COLO668 (cell line): ENCODE measurements at regions not wholly inside any gene's neighbourhood (a gene's known extent, or its start where the extent isn't known, plus 50 kb on each side); places are given as distances from the start of the nearest gene placed in this dataset.
"Not testable (repeated sequence)": the region's sequence is repeated elsewhere in the genome, so short reads cannot be mapped to it uniquely, and the experiment has no call there.

Experiments
- DNase-seq: peaks from one replicate; lab custom pipeline; 2025; ENCODE audit not compliant: unreplicated experiment; lab: John Stamatoyannopoulos, UW

GRCh38 chr6:86087954-86088353 is 445.3 kb upstream of the SYNCRIP start:
- no peak for DNase-seq

- no peak for DNase-seq
Measured at GRCh38 chr6:86079938-86080337, 437.3 kb upstream of the SYNCRIP start.

- DNase-seq = no peak
Measured at GRCh38 chr6:86070151-86070550, 427.5 kb upstream of the SYNCRIP start.

GRCh38 chr6:86065002-86065401 is 422.3 kb upstream of the SYNCRIP start:
- not testable (repeated sequence) for DNase-seq

GRCh38 chr6:86057293-86057980 is 414.8 kb upstream of the SYNCRIP start:
- not testable (repeated sequence) for DNase-seq

- DNase-seq = no peak
Measured at GRCh38 chr6:86045038-86045437, 402.4 kb upstream of the SYNCRIP start.

- no peak for DNase-seq
Measured at GRCh38 chr6:86042214-86042613, 399.5 kb upstream of the SYNCRIP start.

GRCh38 chr6:86031713-86032112 is 389.0 kb upstream of the SYNCRIP start:
- no peak for DNase-seq

GRCh38 chr6:86030875-86031274 is 388.2 kb upstream of the SYNCRIP start:
- no peak for DNase-seq

- no peak for DNase-seq
Measured at GRCh38 chr6:86028776-86029175, 386.1 kb upstream of the SYNCRIP start.

- not testable (repeated sequence) for DNase-seq
Measured at GRCh38 chr6:86026890-86027289, 384.2 kb upstream of the SYNCRIP start.

GRCh38 chr6:86017236-86017635 is 374.6 kb upstream of the SYNCRIP start:
- no peak for DNase-seq

GRCh38 chr6:86016567-86016966 is 373.9 kb upstream of the SYNCRIP start:
- no peak for DNase-seq

- no peak for DNase-seq
Measured at GRCh38 chr6:86016077-86016476, 373.4 kb upstream of the SYNCRIP start.

GRCh38 chr6:86012991-86013390 is 370.3 kb upstream of the SYNCRIP start:
- DNase-seq = not testable (repeated sequence)

GRCh38 chr6:86010915-86011786 is 368.5 kb upstream of the SYNCRIP start:
- DNase-seq = no peak

- DNase-seq = no peak
Measured at GRCh38 chr6:85997206-85997605, 354.5 kb upstream of the SYNCRIP start.

- DNase-seq = no peak
Measured at GRCh38 chr6:85996034-85996375, 353.3 kb upstream of the SYNCRIP start.

GRCh38 chr6:85995339-85996033 is 352.8 kb upstream of the SYNCRIP start:
- no peak for DNase-seq

GRCh38 chr6:85986681-85987080 is 344.0 kb upstream of the SYNCRIP start:
- DNase-seq = no peak

- DNase-seq = no peak
Measured at GRCh38 chr6:85983032-85983659, 340.5 kb upstream of the SYNCRIP start.
